HUES64 (cell line): ENCODE measurements at regions not wholly inside any gene's neighbourhood (a gene's known extent, or its start where the extent isn't known, plus 50 kb on each side); places are given as distances from the start of the nearest gene placed in this dataset.

Experiments
- H3K27ac ChIP-seq: 2 replicates; pipeline ENCODE4 v1.7.0; 2013; ENCODE audit warnings: low read depth, low read length, inconsistent platforms
- H3K27me3 ChIP-seq: 2 replicates; pipeline ENCODE4 v1.6.1; 2013; ENCODE audit warnings: mild to moderate bottlenecking, low read length; ENCODE audit not compliant: insufficient read depth
- H3K36me3 ChIP-seq: 2 replicates; pipeline ENCODE4 v1.6.1; 2013; ENCODE audit warnings: mild to moderate bottlenecking, low read length; ENCODE audit not compliant: insufficient read depth
- H3K4me1 ChIP-seq: 2 replicates; pipeline ENCODE4 v1.6.1; 2013; ENCODE audit warnings: mild to moderate bottlenecking, low read length, moderate library complexity; ENCODE audit not compliant: insufficient read depth
- H3K4me3 ChIP-seq: 2 replicates; pipeline ENCODE4 v1.5.1; 2013; ENCODE audit warnings: mild to moderate bottlenecking, low read length, moderate library complexity
- H3K9ac ChIP-seq: 2 replicates; pipeline ENCODE4 v1.6.1; 2013; ENCODE audit warnings: mild to moderate bottlenecking, low read depth, low read length
- H3K9me3 ChIP-seq: 2 replicates; pipeline ENCODE4 v1.6.1; 2013; ENCODE audit warnings: low read depth, low read length; ENCODE audit not compliant: insufficient read depth
- WGBS: fragments of 150-250, 120-280 bp; methylation state at CpG from one replicate; pipeline ENCODE4 v1.1.7; 2013; ENCODE audit warnings: missing lambda C conversion rate; 5-methylcytosine and 5-hydroxymethylcytosine counted together

DNA sequence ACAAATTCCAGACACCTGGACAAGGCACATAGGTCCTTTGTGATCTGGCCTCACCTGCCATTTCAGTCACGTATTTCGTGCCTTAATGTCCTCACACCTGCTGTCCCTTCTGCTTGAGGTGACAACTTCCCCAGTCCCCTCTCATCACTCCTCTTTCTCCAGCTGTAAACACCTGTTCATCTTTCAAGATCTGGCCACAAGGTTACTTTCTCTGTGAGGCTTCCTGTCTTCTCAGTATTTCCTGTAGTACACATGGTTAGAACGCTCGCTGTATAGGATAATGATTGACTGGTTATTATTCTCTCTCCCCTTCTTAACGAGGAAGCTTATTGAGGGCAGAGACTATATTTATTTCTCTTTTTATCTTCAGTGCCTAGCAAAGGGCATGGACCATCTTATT, 74.5 kb upstream of the PMFBP1 start:
- no peaks in the 10 kb centered on the region for H3K27me3 ChIP-seq
- no peaks in the 10 kb centered on the region; the same call in 1 of the 2 replicates for H3K4me1 ChIP-seq
- 90% methylated on average over 4 of the region's 5 CpGs for WGBS
- no peak overlapping the region for H3K9ac ChIP-seq
- no peak overlapping the region for H3K4me3 ChIP-seq
- H3K36me3 ChIP-seq: no peaks in the 10 kb centered on the region
- no peaks in the 10 kb centered on the region for H3K9me3 ChIP-seq
- H3K27ac ChIP-seq: no peak overlapping the region

- Histone ChIP-seq H3K36me3 (no peaks in the 10 kb centered on the region), H3K9me3 (no peaks in the 10 kb centered on the region), H3K27ac (no peak overlapping the region), H3K4me3 (no peak overlapping the region), H3K4me1 (no peaks in the 10 kb centered on the region; the same call in 1 of the 2 replicates), H3K9ac (no peak overlapping the region), H3K27me3 (no peaks in the 10 kb centered on the region)
- 78% methylated on average over 5 of the region's 5 CpGs for WGBS
Measured at GRCh38 chr16:72244853-72245252, 72.9 kb upstream of the PMFBP1 start.

DNA sequence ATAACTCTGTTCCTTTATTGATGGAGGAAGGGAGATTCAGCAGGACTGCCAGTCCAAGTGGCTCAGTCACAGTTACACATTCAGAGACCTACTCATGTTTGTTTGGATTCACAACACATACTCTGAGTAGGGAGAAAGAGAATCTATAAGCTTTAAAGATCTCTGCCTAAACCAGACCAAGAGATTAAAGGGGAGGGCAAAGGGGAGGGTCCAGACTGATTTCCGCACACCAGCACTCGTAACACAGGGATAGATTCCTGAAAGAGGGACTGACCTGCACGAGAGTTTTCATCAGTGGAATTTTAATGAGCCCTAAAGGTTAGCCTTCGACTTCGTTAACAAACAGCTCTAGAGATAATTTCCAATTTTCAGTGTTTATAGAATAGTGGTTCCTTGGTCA, 71.7 kb upstream of the PMFBP1 start:
- no peak overlapping the region for H3K4me3 ChIP-seq
- H3K27me3 ChIP-seq: no peaks in the 10 kb centered on the region
- WGBS: 84% methylated on average over 5 of the region's 5 CpGs

DNA sequence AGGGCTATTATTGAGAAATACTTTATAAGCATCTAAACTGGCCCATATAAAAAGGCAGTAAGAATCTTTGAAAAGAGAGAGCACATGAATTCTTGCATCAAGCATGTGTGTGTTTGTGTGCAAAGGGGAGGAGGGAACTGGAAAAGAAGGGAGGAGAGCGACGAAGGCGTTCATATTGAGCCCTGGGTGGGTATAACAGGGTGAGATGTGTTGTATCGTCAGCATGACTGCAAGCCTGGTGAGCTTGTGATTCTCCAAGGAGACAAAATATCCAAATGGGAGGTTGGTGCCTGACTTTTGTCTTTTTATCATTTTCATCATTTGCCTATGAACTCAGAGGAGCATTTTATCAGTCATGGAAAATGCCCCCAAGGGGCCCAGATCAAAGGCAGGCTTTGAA, 70.8 kb upstream of the PMFBP1 start:
- H3K9ac ChIP-seq: no peak overlapping the region
- H3K36me3 ChIP-seq: no peaks in the 10 kb centered on the region
- H3K27ac ChIP-seq: no peak overlapping the region
- no peaks in the 10 kb centered on the region for H3K9me3 ChIP-seq
- H3K4me1 ChIP-seq: no peaks in the 10 kb centered on the region; the same call in 1 of the 2 replicates
- 88% methylated on average over 4 of the region's 4 CpGs for WGBS
- no peaks in the 10 kb centered on the region for H3K27me3 ChIP-seq
- no peak overlapping the region for H3K4me3 ChIP-seq

More for the DNA sequence above, 71.7 kb upstream of the PMFBP1 start:
- Histone ChIP-seq H3K9me3 (no peaks in the 10 kb centered on the region), H3K9ac (no peak overlapping the region), H3K4me1 (no peaks in the 10 kb centered on the region; the same call in 1 of the 2 replicates), H3K36me3 (no peaks in the 10 kb centered on the region), H3K27ac (no peak overlapping the region)

GRCh38 chr16:72241930-72242329, 70.0 kb upstream of the PMFBP1 start:
- no peak overlapping the region for H3K4me3 ChIP-seq
- H3K36me3 ChIP-seq: no peaks in the 10 kb centered on the region
- H3K9me3 ChIP-seq: no peaks in the 10 kb centered on the region
- no peaks in the 10 kb centered on the region for H3K27me3 ChIP-seq
- WGBS: 53% methylated on average over 7 of the region's 7 CpGs
- no peak overlapping the region for H3K27ac ChIP-seq
- no peaks in the 10 kb centered on the region; the same call in 1 of the 2 replicates for H3K4me1 ChIP-seq
- H3K9ac ChIP-seq: no peak overlapping the region

DNA sequence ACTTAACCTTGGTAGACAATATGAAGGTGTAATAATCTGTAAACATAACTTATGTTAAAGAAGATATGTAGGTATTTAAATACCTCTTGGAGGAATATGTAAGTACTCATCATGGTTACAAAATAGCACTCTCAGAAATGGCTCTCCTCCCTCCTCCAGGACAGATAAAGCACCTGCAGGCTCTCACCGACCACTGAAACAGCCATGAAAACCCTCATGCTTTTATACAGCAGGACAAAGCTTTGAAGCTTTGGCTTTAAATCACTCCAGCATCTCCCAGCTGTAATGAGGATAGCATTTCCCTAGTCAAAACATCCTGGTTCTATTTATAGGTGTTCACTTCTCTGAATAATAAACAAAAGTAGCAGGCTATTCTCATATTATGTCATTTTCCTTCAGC, 69.1 kb upstream of the PMFBP1 start:
- Histone ChIP-seq H3K27me3 (no peaks in the 10 kb centered on the region), H3K9me3 (no peaks in the 10 kb centered on the region), H3K36me3 (no peaks in the 10 kb centered on the region), H3K27ac (no peak overlapping the region), H3K4me1 (no peaks in the 10 kb centered on the region; the same call in 1 of the 2 replicates), H3K4me3 (no peak overlapping the region), H3K9ac (no peak overlapping the region)
- 53% methylated on average over 1 of the region's 1 CpG for WGBS

DNA sequence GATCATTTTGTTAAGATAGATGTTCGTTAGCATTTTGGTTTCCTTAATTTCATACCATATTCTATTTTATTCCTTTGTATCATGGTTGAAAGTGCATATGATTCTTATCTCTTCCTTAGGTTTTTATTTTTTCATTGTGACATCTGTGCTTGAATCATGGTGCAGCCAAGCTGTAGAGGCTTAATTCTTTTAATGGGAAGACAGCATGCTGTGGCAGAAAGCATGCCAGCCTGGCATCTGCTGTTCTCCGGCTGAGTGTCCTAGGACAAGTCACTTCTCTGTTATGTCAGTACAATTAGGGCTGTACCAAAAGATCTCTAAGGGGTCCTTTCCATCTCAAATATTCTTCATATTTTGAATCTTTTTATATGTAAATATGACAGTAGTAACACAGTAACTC, 68.5 kb upstream of the PMFBP1 start:
- no peaks in the 10 kb centered on the region for H3K9me3 ChIP-seq
- H3K9ac ChIP-seq: no peak overlapping the region
- no peak overlapping the region for H3K4me3 ChIP-seq
- no peaks in the 10 kb centered on the region for H3K27me3 ChIP-seq
- no peaks in the 10 kb centered on the region; the same call in 1 of the 2 replicates for H3K4me1 ChIP-seq
- no peak overlapping the region for H3K27ac ChIP-seq
- H3K36me3 ChIP-seq: no peaks in the 10 kb centered on the region
- WGBS: 90% methylated on average over 1 of the region's 2 CpGs

GRCh38 chr16:72236866-72237265, 64.9 kb upstream of the PMFBP1 start:
- Histone ChIP-seq H3K9ac (no peak overlapping the region), H3K27me3 (no peaks in the 10 kb centered on the region), H3K9me3 (no peaks in the 10 kb centered on the region), H3K4me3 (no peak overlapping the region), H3K4me1 (no peaks in the 10 kb centered on the region), H3K27ac (no peak overlapping the region), H3K36me3 (no peaks in the 10 kb centered on the region)
- 75% methylated on average over 2 of the region's 2 CpGs for WGBS

DNA sequence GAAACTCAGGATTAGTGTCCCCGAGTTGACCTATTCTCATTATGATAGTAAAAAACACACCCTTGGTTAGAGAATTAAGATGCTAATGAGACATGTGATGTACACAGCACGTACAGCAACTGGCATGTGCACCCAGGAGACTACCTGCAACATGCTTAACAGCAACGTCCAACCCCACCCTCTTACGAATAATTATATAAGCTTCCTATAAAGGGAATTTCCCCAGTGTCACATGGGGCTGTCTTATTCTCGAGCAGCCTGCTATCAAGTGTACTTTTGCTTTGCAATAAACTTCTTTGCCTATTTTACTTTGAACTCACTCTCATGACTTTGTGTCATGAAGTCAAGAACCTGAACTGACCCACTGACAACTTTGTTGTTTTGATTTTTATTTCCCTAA, 62.4 kb upstream of the PMFBP1 start:
- WGBS: 92% methylated on average over 5 of the region's 5 CpGs
- H3K4me3 ChIP-seq: no peak overlapping the region
- H3K36me3 ChIP-seq: no peaks in the 10 kb centered on the region
- no peaks in the 10 kb centered on the region for H3K4me1 ChIP-seq
- no peaks in the 10 kb centered on the region for H3K27me3 ChIP-seq
- H3K9me3 ChIP-seq: no peaks in the 10 kb centered on the region
- no peak overlapping the region for H3K9ac ChIP-seq
- no peak overlapping the region for H3K27ac ChIP-seq

GRCh38 chr16:72228014-72228413, 56.1 kb upstream of the PMFBP1 start:
- H3K27me3 ChIP-seq: no peaks in the 10 kb centered on the region

DNA sequence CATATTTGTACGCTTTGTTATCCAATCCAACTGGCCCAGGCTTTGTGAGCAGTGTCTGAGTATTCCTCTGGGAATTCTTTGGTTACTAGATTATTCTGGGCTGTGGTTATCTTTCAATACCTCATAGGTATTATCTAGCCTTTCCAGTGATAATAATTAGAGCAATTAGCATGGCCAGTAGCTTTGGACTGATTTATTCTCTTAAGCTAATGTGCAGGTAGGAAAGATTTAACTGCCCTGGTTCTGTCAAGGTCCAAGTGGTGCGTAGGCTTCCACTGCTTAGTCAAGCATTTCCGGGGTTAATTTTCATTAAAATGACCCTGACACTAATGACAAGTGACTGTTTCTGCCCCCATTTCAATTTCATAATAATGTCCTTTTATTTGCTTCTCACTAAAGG, 54.2 kb upstream of the PMFBP1 start:
- Histone ChIP-seq H3K4me1 (no peaks in the 10 kb centered on the region), H3K4me3 (no peak overlapping the region), H3K27ac (no peak overlapping the region), H3K27me3 (no peaks in the 10 kb centered on the region), H3K9me3 (no peaks in the 10 kb centered on the region), H3K9ac (no peak overlapping the region), H3K36me3 (no peaks in the 10 kb centered on the region)
- 84% methylated on average over 3 of the region's 3 CpGs for WGBS

More at GRCh38 chr16:72228014-72228413, 56.1 kb upstream of the PMFBP1 start:
- no peaks in the 10 kb centered on the region for H3K9me3 ChIP-seq
- WGBS: 88% methylated on average over 8 of the region's 8 CpGs
- no peak overlapping the region for H3K9ac ChIP-seq
- H3K36me3 ChIP-seq: no peaks in the 10 kb centered on the region
- H3K4me1 ChIP-seq: no peaks in the 10 kb centered on the region
- H3K27ac ChIP-seq: no peak overlapping the region
- H3K4me3 ChIP-seq: no peak overlapping the region

- Histone ChIP-seq H3K36me3 (no peaks in the 10 kb centered on the region), H3K9me3 (no peaks in the 10 kb centered on the region), H3K27ac (no peak overlapping the region), H3K4me3 (no peak overlapping the region), H3K27me3 (no peaks in the 10 kb centered on the region), H3K4me1 (no peaks in the 10 kb centered on the region), H3K9ac (no peak overlapping the region)
- WGBS: 91% methylated on average over 6 of the region's 6 CpGs
Measured at GRCh38 chr16:72224260-72224768, 52.4 kb upstream of the PMFBP1 start.
